Prostate gland (tissue), 2 donors: ENCODE measurements at regions not wholly inside any gene's neighbourhood (a gene's known extent, or its start where the extent isn't known, plus 50 kb on each side); places are given as distances from the start of the nearest gene placed in this dataset.

Experiments
- CTCF ChIP-seq, 4 experiments: fragments of 200-600 bp in 2 of 4; fragments of 450-650 bp in 2 of 4; sonication (generic) in 2 of 4; IDR thresholded peaks; 1 replicate in 3 of 4; 2 replicates in 1 of 4; pipeline ENCODE4 v1.5.1; 2016 to 2019; ENCODE audit warnings: antibody characterized with exemption in 4 of 4, mild to moderate bottlenecking in 2 of 4, moderate library complexity in 2 of 4
- POLR2A ChIP-seq: fragments of 450-650 bp; IDR thresholded peaks from one replicate; pipeline ENCODE4 v1.6.1; 2016; ENCODE audit warnings: antibody characterized with exemption, mild to moderate bottlenecking
- POLR2AphosphoS5 ChIP-seq: sonication (generic); formaldehyde crosslinking; IDR thresholded peaks from one replicate; pipeline ENCODE4 v1.6.1; 2017; ENCODE audit warnings: antibody characterized with exemption

DNA sequence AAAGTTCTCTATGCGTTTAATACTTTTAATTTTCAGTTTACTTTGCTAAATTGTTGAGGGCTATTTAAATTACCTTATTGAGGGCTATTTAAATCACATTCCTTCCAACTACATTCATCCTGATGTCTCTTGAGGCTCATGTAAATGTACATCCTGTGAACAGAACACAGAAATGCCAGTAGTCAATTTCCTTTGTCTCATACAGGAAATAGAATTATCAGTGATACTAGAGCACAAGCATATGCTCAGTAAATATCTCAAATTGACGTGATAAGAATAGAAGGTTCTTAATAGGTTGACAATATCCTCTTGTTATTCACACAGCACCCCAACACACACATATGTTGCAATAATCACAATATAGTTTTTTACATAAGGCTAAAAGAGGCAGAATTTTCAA, 449.0 kb downstream of the CYLC2 start:
- TF ChIP-seq CTCF (IDR thresholded peaks at IDR 0.05) (no peak), POLR2AphosphoS5 (no peak), POLR2A (no peak)
